GM19035 (cell line): ENCODE measurements at regions not wholly inside any gene's neighbourhood (a gene's known extent, or its start where the extent isn't known, plus 50 kb on each side); places are given as distances from the start of the nearest gene placed in this dataset.
"Not testable (repeated sequence)": the region's sequence is repeated elsewhere in the genome, so short reads cannot be mapped to it uniquely, and the experiment has no call there.

ENCODE experiments used
- ATAC-seq: cut with Tn5 transposase; IDR thresholded peaks from one replicate; pipeline ENCODE4 v1.9.1; 2021; ENCODE audit not compliant: unreplicated experiment

DNA sequence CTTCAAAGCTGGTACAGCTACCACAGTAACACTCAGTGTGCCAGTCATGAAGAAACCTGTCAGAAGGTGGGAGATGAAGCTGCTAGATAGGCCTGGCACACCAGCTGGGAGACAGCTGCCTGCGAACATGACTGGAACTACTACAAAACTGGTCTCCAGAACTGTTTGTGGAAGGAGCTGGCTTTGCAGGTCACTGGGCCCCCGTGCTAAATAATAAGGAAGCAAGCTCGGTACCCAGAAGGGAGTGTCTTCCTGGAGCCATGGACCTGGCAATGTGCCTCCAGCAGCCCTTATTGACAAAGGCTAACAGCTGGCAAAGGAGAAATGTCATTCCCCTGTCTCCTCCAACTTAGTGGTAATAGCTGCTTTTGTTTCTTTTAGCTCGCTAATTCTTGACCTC lies 1217.6 kb upstream of the LRRN3 start:
- ATAC-seq, result no peak

- ATAC-seq, result no peak
Measured at GRCh38 chr7:109879287-109879828, 1211.6 kb upstream of the LRRN3 start.

DNA sequence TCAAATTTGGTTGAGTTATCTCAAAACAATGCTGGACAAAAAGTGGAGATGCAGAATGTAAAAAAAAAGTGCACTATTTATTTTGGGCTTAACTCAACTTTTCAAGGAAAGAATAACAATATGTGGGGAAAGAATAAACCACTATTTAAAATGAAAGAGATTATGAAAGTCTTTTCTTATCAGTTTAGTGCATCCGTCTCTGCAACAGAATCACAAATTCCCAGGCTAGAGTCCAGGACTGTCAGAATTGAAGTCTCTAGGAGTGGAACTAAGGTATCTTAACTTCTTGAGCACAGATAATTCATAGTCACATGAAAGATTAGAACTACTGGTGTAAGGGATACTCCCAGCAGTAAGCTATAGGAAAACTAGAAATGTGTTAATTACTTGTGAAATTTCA lies 1200.3 kb upstream of the LRRN3 start:
- ATAC-seq, result no peak

DNA sequence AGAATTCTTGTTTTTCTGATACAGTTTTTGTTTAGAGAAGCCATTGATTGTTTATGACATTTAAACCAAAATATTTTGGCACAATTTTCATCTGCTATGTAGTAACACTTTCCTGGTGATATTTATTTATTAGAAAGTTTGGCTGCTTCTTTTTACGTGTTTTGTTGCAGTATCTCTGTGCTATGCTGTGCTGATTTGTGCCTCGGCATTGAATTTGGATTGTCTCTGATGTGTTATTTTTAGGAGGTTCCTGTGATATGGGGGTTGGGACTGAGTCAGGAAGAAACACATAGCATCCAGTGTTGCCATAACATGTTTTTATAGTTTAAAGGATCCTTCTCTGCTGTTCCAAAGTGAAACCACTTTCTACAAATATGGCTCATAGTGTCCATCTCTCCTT lies 1197.7 kb upstream of the LRRN3 start:
- no peak for ATAC-seq

- ATAC-seq, result no peak
Measured at GRCh38 chr7:109895536-109895935, 1195.4 kb upstream of the LRRN3 start.

GRCh38 chr7:109901926-109902325 lies 1189.0 kb upstream of the LRRN3 start:
- no peak for ATAC-seq

DNA sequence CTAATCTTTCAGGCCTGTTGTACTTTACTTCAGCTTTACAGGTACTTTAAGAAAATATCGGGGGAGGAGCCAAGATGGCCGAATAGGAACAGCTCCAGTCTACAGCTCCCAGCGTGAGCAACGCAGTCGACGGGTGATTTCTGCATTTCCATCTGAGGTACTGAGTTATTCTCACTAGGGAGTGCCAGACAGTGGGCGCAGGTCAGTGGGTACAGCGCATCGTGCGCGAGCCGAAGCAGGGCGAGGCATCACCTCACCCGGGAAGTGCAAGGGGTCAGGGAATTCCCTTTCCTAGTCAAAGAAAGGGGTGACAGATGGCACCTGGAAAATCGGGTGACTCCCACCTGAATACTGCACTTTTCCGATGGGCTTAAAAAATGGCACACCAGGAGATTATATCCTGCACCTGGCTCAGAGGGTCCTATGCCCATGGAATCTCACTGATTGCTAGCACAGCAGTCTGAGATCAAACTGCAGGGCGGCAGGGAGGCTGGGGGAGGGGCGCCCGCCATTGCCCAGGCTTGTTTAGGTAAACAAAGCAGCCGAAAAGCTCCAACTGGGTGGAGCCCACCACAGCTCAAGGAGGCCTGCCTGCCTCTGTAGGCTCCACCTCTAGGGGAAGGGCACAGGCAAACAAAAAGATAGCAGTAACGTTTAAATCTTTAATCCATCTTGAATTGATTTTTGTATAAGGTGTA lies 1185.4 kb upstream of the LRRN3 start:
- ATAC-seq, result not testable (repeated sequence)

DNA sequence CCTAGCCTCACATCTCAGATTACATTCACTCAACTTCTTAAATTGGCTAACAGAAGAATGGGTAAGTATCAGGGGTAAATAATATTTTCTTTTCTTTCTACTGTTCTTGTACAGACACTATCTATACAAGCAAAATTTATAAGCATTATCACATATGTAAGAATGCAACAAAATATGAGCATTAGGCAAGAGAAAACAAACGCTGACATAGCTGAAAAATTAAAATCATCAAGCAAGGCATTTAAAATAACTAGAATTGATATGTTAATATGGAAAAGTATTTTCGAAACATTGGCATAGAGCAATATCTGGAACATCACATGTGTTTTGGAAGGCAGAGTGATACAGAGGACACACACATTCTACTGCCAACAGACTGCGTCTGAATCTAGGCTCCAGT lies 1175.3 kb upstream of the LRRN3 start:
- no peak for ATAC-seq

- no peak for ATAC-seq
Measured at GRCh38 chr7:109926738-109927137, 1164.2 kb upstream of the LRRN3 start.

GRCh38 chr7:109930049-109930448 lies 1160.9 kb upstream of the LRRN3 start:
- ATAC-seq, result no peak

- ATAC-seq, result no peak
Measured at GRCh38 chr7:109939207-109939606, 1151.7 kb upstream of the LRRN3 start.

- ATAC-seq, result no peak
Measured at GRCh38 chr7:109945820-109946518, 1145.0 kb upstream of the LRRN3 start.

DNA sequence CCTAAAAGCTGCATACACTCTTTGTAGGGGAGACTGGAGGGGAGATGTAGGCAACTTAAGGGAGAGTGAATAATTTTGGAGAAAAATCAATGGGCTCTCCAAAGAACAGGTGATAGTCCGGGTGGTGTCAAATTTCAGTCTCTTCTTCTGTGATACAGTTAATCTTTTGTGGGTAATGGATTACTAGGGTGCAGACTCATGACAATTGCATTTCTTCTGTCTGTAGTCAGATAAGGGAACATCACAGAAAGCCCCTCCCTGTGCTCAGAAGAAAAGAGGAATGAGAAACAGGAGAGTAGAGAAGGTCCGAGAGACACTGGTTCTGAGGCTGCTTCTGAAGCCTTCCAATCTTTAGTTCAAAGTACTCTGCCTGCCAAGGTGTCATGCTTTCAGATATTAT lies 1140.7 kb upstream of the LRRN3 start:
- no peak for ATAC-seq

DNA sequence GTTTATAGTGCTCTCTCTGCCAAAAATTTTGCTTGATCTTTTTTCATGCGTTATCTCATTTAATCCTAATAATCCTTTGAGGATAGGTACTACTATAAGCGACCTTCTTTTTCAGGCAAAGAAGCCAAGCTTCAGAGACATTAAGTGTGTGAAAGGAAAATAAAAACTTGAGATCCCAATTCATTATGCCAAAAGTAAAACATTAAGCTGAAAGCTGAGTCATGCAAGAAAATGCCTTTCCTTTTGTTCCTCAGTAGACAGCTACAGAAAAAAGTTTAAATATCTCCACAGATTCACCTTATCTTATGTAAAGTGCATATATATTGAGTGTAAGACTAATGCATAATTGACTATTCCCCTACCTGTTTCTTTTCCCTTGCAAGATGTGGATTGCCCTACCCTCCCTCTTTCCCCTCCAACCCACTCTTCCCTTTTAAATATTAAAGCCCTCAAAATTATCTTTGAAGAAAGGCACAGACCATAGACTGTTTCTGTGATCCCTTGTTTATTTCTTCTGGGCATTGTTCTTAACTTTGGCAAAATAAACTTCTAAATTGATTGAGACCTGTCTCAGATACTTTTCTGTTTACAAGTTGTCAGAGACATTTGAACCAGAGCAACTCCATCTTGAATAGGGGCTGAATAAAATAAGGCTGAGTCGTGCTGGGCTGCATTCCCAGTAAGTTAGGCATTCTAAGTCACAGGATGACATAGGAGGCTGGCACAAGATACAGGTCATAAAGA lies 1139.9 kb upstream of the LRRN3 start:
- no peak for ATAC-seq

DNA sequence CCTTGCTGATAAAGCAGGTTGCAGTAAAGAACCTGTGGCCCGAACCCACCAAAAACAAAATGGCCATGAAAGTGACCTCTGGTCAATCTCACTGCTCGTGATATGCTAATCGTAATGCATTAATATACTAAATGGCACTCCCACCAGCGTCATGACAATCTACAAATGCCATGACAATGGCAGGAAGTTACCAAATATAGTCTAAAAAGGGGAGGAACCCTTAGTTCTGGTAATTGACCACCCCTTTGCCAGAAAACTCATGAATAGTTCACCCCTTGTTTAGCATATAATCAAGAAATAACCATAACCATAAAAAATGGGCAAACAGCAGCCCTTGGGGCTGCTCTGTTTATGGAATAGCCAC lies 1139.4 kb upstream of the LRRN3 start:
- no peak for ATAC-seq

GRCh38 chr7:109955986-109956385 lies 1134.9 kb upstream of the LRRN3 start:
- no peak for ATAC-seq

DNA sequence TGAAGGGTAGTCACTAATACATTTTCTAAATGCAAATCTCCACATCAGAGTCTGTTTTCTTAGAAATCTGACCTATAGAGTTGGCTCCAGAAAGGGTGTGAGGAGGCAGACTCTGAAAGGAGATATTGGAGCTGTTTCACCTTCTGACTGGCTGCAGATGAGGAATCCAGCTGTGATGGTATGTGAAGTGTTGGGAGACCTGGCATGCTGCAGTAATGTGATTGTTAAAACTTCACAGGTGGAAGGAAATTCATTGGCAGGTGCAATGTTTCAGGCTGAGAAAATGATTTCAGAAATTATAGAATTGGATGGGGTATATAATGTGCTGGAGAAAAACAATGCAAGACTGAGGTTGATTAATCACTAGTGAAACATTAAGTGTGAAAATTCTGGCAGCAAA lies 1134.0 kb upstream of the LRRN3 start:
- ATAC-seq, result no peak

- ATAC-seq, result no peak
Measured at GRCh38 chr7:109963741-109964140, 1127.2 kb upstream of the LRRN3 start.

GRCh38 chr7:109964780-109965179 lies 1126.1 kb upstream of the LRRN3 start:
- ATAC-seq, result no peak

- no peak for ATAC-seq
Measured at GRCh38 chr7:109967406-109967805, 1123.5 kb upstream of the LRRN3 start.

- no peak for ATAC-seq
Measured at GRCh38 chr7:109983618-109984017, 1107.3 kb upstream of the LRRN3 start.

GRCh38 chr7:109984729-109985128 lies 1106.2 kb upstream of the LRRN3 start:
- no peak for ATAC-seq
